Gastrocnemius medialis (tissue), 4 donors: ENCODE measurements at regions not wholly inside any gene's neighbourhood (a gene's known extent, or its start where the extent isn't known, plus 50 kb on each side); places are given as distances from the start of the nearest gene placed in this dataset.

Experiments used
- ATAC-seq, 2 donors: fragments of 150-250 bp; one replicate each; pipeline ENCODE4 v1.9.1; 2016
- DNase-seq, 2 donors: peaks; one replicate each; pipeline ENCODE4 v3.0.0-alpha.2; 2019
- H3K27ac ChIP-seq, 4 donors: fragments of 200-600 bp; sonication (generic); 1 replicate in 1 of 4; 2 replicates in 3 of 4; pipeline ENCODE4 v1.5.1; 2016 to 2018; ENCODE audit warnings: mild to moderate bottlenecking in 2 of 4, moderate library complexity in 1 of 4
- H3K27me3 ChIP-seq, 3 donors: fragments of 200-600 bp; sonication (generic) in 2 of 3; 1 replicate in 1 of 3; 2 replicates in 2 of 3; pipeline versions ENCODE4 v1.5.1 to v1.6.0; 2016 to 2019; ENCODE audit warnings: mild to moderate bottlenecking in 1 of 3, moderate library complexity in 1 of 3
- H3K36me3 ChIP-seq, 2 donors: fragments of 200-600 bp; sonication (generic) in 1 of 2; one replicate each; pipeline ENCODE4 v1.5.1; 2017 to 2018
- H3K4me1 ChIP-seq, 2 donors: fragments of 200-600 bp; sonication (generic) in 1 of 2; one replicate each; pipeline ENCODE4 v1.5.1; 2016 to 2017; ENCODE audit warnings: mild to moderate bottlenecking in 2 of 2
- H3K4me3 ChIP-seq, 4 donors: fragments of 200-600 bp; sonication (generic) in 3 of 4; 1 replicate in 1 of 4; 2 replicates in 3 of 4; pipeline ENCODE4 v1.5.1; 2016 to 2019; ENCODE audit warnings: mild to moderate bottlenecking in 2 of 4
- H3K9me3 ChIP-seq, 3 donors: fragments of 200-600 bp; sonication (generic) in 2 of 3; 1 replicate in 1 of 3; 2 replicates in 2 of 3; pipeline ENCODE4 v1.5.1; 2016 to 2019
- CTCF ChIP-seq, 5 experiments: fragments of 450-650 bp in 3 of 5; fragments of 200-600 bp in 2 of 5; sonication (generic) in 2 of 5; IDR thresholded peaks in 4 of 5; conservative IDR thresholded peaks in 1 of 5; 1 replicate in 4 of 5; 2 replicates in 1 of 5; pipeline ENCODE4 v1.5.1; 2016 to 2019; ENCODE audit warnings: antibody characterized with exemption in 5 of 5, mild to moderate bottlenecking in 3 of 5, moderate library complexity in 3 of 5
- POLR2A ChIP-seq, 2 donors: fragments of 450-650 bp; IDR thresholded peaks; one replicate each; pipeline ENCODE4 v1.6.1; 2017; ENCODE audit warnings: antibody characterized with exemption in 2 of 2, mild to moderate bottlenecking in 2 of 2, moderate library complexity in 2 of 2
- in situ Hi-C, 4 donors: fragments of 200-750 bp; cut with MboI; loops; one replicate each; pipeline versions ENCODE4 v1.15.0 to v1.8.0; 2017; ENCODE audit warnings: low sequenced_read_pairs in 4 of 4
- intact Hi-C: fragments of 100-400 bp; cut with DNase I; formaldehyde crosslinking; loops from one replicate; pipeline ENCODE4 v1.15.1; 2023; ENCODE audit warnings: low total_unique reads

DNA sequence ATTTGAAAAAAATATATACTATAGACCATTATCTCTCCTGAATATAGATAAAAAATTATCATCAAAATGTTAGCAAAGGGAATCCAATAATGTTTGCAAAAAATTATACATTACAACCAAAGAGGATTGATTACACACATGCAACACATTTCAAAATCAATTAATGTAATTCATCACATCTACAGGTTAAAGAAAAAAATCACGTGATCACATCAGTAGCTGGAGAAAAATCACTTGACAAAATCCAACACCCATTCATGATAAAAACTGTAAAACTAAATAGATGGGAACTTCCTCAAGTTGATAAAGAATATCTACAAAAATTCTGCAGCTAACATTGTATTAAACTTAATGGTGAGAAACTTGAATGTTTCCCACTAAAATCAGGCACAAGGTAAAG is 1047.5 kb upstream of the CNTNAP5 start:
- no peaks in the 10 kb centered on the region for H3K27me3 ChIP-seq
- no peaks in the 10 kb centered on the region for H3K36me3 ChIP-seq
- no peak overlapping the region for H3K27ac ChIP-seq
- no peaks in the 10 kb centered on the region for H3K4me1 ChIP-seq
- H3K9me3 ChIP-seq = no peaks in the 10 kb centered on the region
- H3K4me3 ChIP-seq = no peak overlapping the region
- TF ChIP-seq CTCF (IDR thresholded peaks at IDR 0.05 in 4 of 5, conservative IDR thresholded peaks at IDR 0.05 in 1 of 5) = no peak
- TF ChIP-seq POLR2A (IDR thresholded peaks at IDR 0.05) = no peak
- ATAC-seq (no peak), DNase-seq (no peak)
- in situ Hi-C loops = no loop called here
- intact Hi-C loops = no loop called here

- Histone ChIP-seq H3K4me1 (no peaks in the 10 kb centered on the region), H3K27me3 (no peaks in the 10 kb centered on the region), H3K27ac (no peak overlapping the region), H3K4me3 (no peak overlapping the region), H3K9me3 (no peaks in the 10 kb centered on the region), H3K36me3 (no peaks in the 10 kb centered on the region)
- in situ Hi-C loops (no loop called here), intact Hi-C loops (no loop called here)
- TF ChIP-seq CTCF (IDR thresholded peaks at IDR 0.05 in 4 of 5, conservative IDR thresholded peaks at IDR 0.05 in 1 of 5) = no peak
- TF ChIP-seq POLR2A (IDR thresholded peaks at IDR 0.05) = no peak
- peak; percentile 34 to 70 for DNase-seq
- ATAC-seq = peak; percentile 54 to 55
Measured at GRCh38 chr2:122980671-122981070, 1044.4 kb upstream of the CNTNAP5 start.

GRCh38 chr2:122982936-122983335 is 1042.2 kb upstream of the CNTNAP5 start:
- ATAC-seq (no peak), DNase-seq (no peak)
- in situ Hi-C loops (no loop called here), intact Hi-C loops (no loop called here)
- Histone ChIP-seq H3K36me3 (no peaks in the 10 kb centered on the region), H3K9me3 (no peaks in the 10 kb centered on the region), H3K27ac (no peak overlapping the region), H3K27me3 (no peaks in the 10 kb centered on the region), H3K4me3 (no peak overlapping the region), H3K4me1 (no peaks in the 10 kb centered on the region)
- TF ChIP-seq CTCF (IDR thresholded peaks at IDR 0.05 in 4 of 5, conservative IDR thresholded peaks at IDR 0.05 in 1 of 5) (no peak), POLR2A (IDR thresholded peaks at IDR 0.05) (no peak)

DNA sequence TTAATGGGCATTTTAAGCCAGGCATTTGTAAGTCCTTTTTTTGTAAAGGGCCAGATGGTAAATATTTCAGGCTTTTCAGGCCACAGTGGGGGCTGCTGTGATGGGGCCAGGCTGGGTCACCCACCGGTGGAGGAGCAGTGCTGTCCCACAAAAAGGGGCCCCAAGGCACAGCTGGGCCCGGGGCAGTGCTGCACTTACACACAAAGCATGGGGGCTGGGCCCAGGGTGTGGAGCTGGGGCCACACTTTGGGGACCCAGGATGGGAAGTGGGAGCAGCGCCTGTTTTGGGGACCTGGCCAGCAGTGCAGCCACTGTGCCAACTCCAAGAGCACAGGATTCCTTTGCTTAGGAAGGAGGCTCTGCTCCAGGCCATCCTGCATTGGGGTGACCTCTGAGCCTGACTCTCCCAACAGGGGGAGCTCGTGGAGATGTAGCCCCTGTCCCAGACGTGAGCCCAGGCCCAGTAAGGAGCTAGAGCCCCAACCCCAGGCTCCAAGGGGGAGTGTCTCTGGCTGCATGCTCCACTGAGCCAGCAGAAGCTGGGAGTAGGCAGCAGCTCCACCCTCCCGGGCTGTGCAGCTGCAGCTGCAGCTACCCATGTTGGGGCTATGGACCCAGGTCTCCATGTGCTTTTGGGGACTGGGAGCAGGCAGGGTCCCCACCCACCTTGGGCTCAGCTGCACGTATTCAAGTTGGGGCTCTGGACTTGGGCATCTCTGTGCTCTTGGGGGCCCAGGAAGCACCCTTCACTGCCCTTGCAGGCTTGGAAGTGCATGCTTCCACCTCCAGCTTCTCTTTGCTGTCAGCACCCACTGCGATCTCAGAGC is 1036.5 kb upstream of the CNTNAP5 start:
- intact Hi-C loops = no loop called here
- H3K4me3 ChIP-seq = no peak overlapping the region
- no peaks in the 10 kb centered on the region for H3K36me3 ChIP-seq
- H3K27me3 ChIP-seq = no peaks in the 10 kb centered on the region
- in situ Hi-C loops = no loop called here
- peaks cover 0 to 3% (median 0%) of the 10 kb centered on the region in 3 donors for H3K9me3 ChIP-seq
- no peak overlapping the region for H3K27ac ChIP-seq
- DNase-seq (no peak), ATAC-seq (no peak)
- no peaks in the 10 kb centered on the region for H3K4me1 ChIP-seq
- TF ChIP-seq CTCF (IDR thresholded peaks at IDR 0.05 in 4 of 5, conservative IDR thresholded peaks at IDR 0.05 in 1 of 5) = no peak
- TF ChIP-seq POLR2A (IDR thresholded peaks at IDR 0.05) = no peak
